Trophoblast cell (in vitro differentiated cells and primary cell): ENCODE measurements at regions not wholly inside any gene's neighbourhood (a gene's known extent, or its start where the extent isn't known, plus 50 kb on each side); places are given as distances from the start of the nearest gene placed in this dataset.
"Not testable (repeated sequence)": the region's sequence is repeated elsewhere in the genome, so short reads cannot be mapped to it uniquely, and the experiment has no call there.

ENCODE experiments used
- DNase-seq, 2 donors: peaks; one replicate each; pipeline ENCODE4 v3.0.0-alpha.2; 2016
- H2AFZ ChIP-seq: 2 replicates; pipeline ENCODE4 v1.6.1; 2013; ENCODE audit warnings: low read length, moderate library complexity, mild to moderate bottlenecking; ENCODE audit not compliant: insufficient read depth, poor library complexity
- H2AK5ac ChIP-seq: 2 replicates; pipeline ENCODE4 v1.6.1; 2013; ENCODE audit warnings: mild to moderate bottlenecking, low read length
- H2BK120ac ChIP-seq: 2 replicates; pipeline ENCODE4 v1.6.1; 2013; ENCODE audit warnings: low read length, mild to moderate bottlenecking, moderate library complexity; ENCODE audit not compliant: insufficient read depth, poor library complexity
- H2BK12ac ChIP-seq: 2 replicates; pipeline ENCODE4 v1.6.1; 2013; ENCODE audit warnings: mild to moderate bottlenecking, low read length, moderate library complexity
- H2BK5ac ChIP-seq: 2 replicates; pipeline ENCODE4 v1.6.1; 2013; ENCODE audit warnings: low read length, low read depth, moderate library complexity, mild to moderate bottlenecking; ENCODE audit not compliant: poor library complexity
- H3K14ac ChIP-seq: 2 replicates; pipeline ENCODE4 v1.6.1; 2013; ENCODE audit warnings: mild to moderate bottlenecking, low read length
- H3K18ac ChIP-seq: 2 replicates; pipeline ENCODE4 v1.6.1; 2013; ENCODE audit warnings: mild to moderate bottlenecking, low read length
- H3K23ac ChIP-seq: 2 replicates; pipeline ENCODE4 v1.6.1; 2013; ENCODE audit warnings: low read length
- H3K27ac ChIP-seq: 2 replicates; pipeline ENCODE4 v1.5.1; 2013; ENCODE audit warnings: low read depth, mild to moderate bottlenecking, inconsistent platforms, low read length, moderate library complexity
- H3K27me3 ChIP-seq: 2 replicates; pipeline ENCODE4 v1.6.1; 2013; ENCODE audit warnings: inconsistent platforms, mild to moderate bottlenecking, low read length, moderate library complexity; ENCODE audit not compliant: insufficient read depth
- H3K36me3 ChIP-seq, 2 experiments: 1 replicate in 1 of 2; 2 replicates in 1 of 2; pipeline ENCODE4 v1.6.1; 2013; ENCODE audit warnings: low read length in 2 of 2, mild to moderate bottlenecking in 2 of 2, moderate library complexity in 1 of 2; ENCODE audit not compliant: insufficient read depth in 2 of 2, control insufficient read depth in 1 of 2
- H3K4ac ChIP-seq: 2 replicates; pipeline ENCODE4 v1.6.1; 2013; ENCODE audit warnings: low read depth, mild to moderate bottlenecking, low read length, moderate library complexity
- H3K4me1 ChIP-seq, 2 experiments: 1 replicate in 1 of 2; 2 replicates in 1 of 2; pipeline ENCODE4 v1.6.1; 2013; ENCODE audit warnings: low read length in 2 of 2, mild to moderate bottlenecking in 2 of 2, moderate library complexity in 1 of 2; ENCODE audit not compliant: insufficient read depth in 2 of 2, control insufficient read depth in 1 of 2
- H3K4me2 ChIP-seq: 2 replicates; pipeline ENCODE4 v1.6.1; 2013; ENCODE audit warnings: inconsistent platforms, mild to moderate bottlenecking, low read length, moderate library complexity
- H3K4me3 ChIP-seq: 2 replicates; pipeline ENCODE4 v1.5.1; 2013; ENCODE audit warnings: mild to moderate bottlenecking, low read depth, low read length, inconsistent platforms
- H3K79me1 ChIP-seq: one replicate; pipeline ENCODE4 v1.6.1; 2013; ENCODE audit warnings: low read length
- H3K79me2 ChIP-seq: 2 replicates; pipeline ENCODE4 v1.6.1; 2013; ENCODE audit warnings: low read length, mild to moderate bottlenecking; ENCODE audit not compliant: control insufficient read depth, insufficient read depth, poor library complexity
- H3K9ac ChIP-seq: 2 replicates; pipeline ENCODE4 v1.6.1; 2013; ENCODE audit warnings: mild to moderate bottlenecking, low read length
- H3K9me3 ChIP-seq: 2 replicates; pipeline ENCODE4 v1.6.1; 2013; ENCODE audit warnings: low read depth, mild to moderate bottlenecking, control low read depth, inconsistent platforms, low read length; ENCODE audit not compliant: insufficient read depth
- H4K12ac ChIP-seq: 2 replicates; pipeline ENCODE4 v1.6.1; 2013; ENCODE audit warnings: low read depth, mild to moderate bottlenecking, low read length, moderate library complexity
- H4K8ac ChIP-seq: 2 replicates; pipeline ENCODE4 v1.6.1; 2013; ENCODE audit warnings: low read depth, mild to moderate bottlenecking, low read length, moderate library complexity
- H4K91ac ChIP-seq: one replicate; pipeline ENCODE4 v1.6.1; 2013; ENCODE audit warnings: low read depth, mild to moderate bottlenecking, low read length, moderate library complexity
- WGBS: extraction: QIAGEN DNeasy Blood & Tissue Kit; methylation state at CpG from one replicate; pipeline ENCODE4 v1.1.7; 2013; ENCODE audit warnings: missing lambda C conversion rate; ENCODE audit not compliant: insufficient read length, insufficient coverage; ENCODE audit errors: extremely low coverage; 5-methylcytosine and 5-hydroxymethylcytosine counted together

DNA sequence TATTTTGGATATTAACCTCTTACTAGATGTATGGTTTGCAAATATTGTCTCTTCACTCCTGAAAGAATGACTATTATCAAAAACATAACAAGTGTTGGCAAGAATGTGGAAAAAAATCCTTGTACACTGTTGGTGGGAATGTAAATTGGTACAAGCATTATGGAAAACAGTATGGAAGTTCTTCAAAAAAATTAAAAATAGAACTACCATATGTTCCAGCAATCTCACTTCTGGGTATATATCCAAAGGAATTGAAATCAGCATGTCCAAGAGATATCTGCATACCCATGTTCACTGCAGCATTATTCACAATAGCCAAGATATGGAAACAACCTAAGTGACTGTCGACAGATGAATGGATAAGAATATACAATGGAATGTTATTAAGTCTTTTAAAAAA is 61.6 kb upstream of the KIT start:
- no peak overlapping the region for H2BK12ac ChIP-seq
- no peaks in the 10 kb centered on the region for H3K9me3 ChIP-seq
- H3K4ac ChIP-seq, result no peak overlapping the region
- H4K12ac ChIP-seq, result no peak overlapping the region
- no peaks in the 10 kb centered on the region for H3K36me3 ChIP-seq
- H3K79me1 ChIP-seq, result no peaks in the 10 kb centered on the region
- no peaks in the 10 kb centered on the region for H3K79me2 ChIP-seq
- no peak overlapping the region for H4K91ac ChIP-seq
- no peaks in the 10 kb centered on the region for H3K27me3 ChIP-seq
- WGBS, result no CpG with 5 or more reads among the region's 1 CpG
- no peak overlapping the region for H3K18ac ChIP-seq
- no peak overlapping the region for H2AFZ ChIP-seq
- no peak overlapping the region for H2AK5ac ChIP-seq
- H3K23ac ChIP-seq, result no peak overlapping the region
- H3K4me1 ChIP-seq, result no peaks in the 10 kb centered on the region
- DNase-seq, result no peak
- H3K14ac ChIP-seq, result no peak overlapping the region
- no peak overlapping the region for H3K9ac ChIP-seq
- H3K4me2 ChIP-seq, result no peak overlapping the region
- no peak overlapping the region for H3K27ac ChIP-seq
- no peak overlapping the region for H4K8ac ChIP-seq
- no peak overlapping the region for H2BK5ac ChIP-seq
- no peak overlapping the region for H2BK120ac ChIP-seq
- no peak overlapping the region for H3K4me3 ChIP-seq

DNA sequence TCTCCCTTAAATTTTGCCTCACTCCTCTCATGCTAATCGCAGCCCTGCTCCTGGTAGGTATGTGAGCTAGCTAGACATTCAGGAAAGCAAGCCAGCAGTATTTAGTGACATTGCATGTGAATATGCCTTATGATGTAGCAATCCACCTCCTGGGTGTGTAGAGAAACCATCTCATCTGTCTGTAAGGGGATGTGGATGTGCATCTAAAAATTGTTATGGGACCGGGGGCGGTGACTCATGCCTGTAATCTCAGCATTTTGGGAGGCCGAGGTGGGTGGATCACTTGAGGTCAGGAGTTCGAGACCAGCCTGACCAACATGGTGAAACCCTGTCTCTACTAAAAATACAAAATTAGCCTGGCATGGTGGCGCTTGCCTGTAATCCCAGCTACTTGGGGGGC is 60.1 kb upstream of the KIT start:
- not testable (repeated sequence) for H3K4me2 ChIP-seq, H2AFZ ChIP-seq, H3K4ac ChIP-seq, H4K12ac ChIP-seq, H3K23ac ChIP-seq, H3K79me1 ChIP-seq, H2AK5ac ChIP-seq, H3K18ac ChIP-seq, H3K27me3 ChIP-seq, H2BK12ac ChIP-seq, H3K79me2 ChIP-seq, H4K8ac ChIP-seq, H3K9me3 ChIP-seq, H3K14ac ChIP-seq, H4K91ac ChIP-seq, H3K4me1 ChIP-seq, H3K9ac ChIP-seq, H3K4me3 ChIP-seq, H2BK120ac ChIP-seq, H3K27ac ChIP-seq, H2BK5ac ChIP-seq, H3K36me3 ChIP-seq
- peak in 1 of 2 donors; percentile 33 for DNase-seq
- WGBS, result no CpG with 5 or more reads among the region's 6 CpGs

GRCh38 chr4:54602175-54602574 is 55.6 kb upstream of the KIT start:
- H4K8ac ChIP-seq, H3K4me1 ChIP-seq, H2AFZ ChIP-seq, H3K79me1 ChIP-seq, H3K18ac ChIP-seq, H3K36me3 ChIP-seq, H4K91ac ChIP-seq, H3K14ac ChIP-seq, H3K23ac ChIP-seq, H2AK5ac ChIP-seq, H3K4ac ChIP-seq, H3K79me2 ChIP-seq, H4K12ac ChIP-seq, H2BK5ac ChIP-seq, H2BK12ac ChIP-seq, H3K27ac ChIP-seq, H3K27me3 ChIP-seq, H3K4me2 ChIP-seq, DNase-seq, H3K4me3 ChIP-seq, H2BK120ac ChIP-seq, H3K9me3 ChIP-seq, H3K9ac ChIP-seq: not testable (repeated sequence)
- no CpG with 5 or more reads among the region's 4 CpGs for WGBS

DNA sequence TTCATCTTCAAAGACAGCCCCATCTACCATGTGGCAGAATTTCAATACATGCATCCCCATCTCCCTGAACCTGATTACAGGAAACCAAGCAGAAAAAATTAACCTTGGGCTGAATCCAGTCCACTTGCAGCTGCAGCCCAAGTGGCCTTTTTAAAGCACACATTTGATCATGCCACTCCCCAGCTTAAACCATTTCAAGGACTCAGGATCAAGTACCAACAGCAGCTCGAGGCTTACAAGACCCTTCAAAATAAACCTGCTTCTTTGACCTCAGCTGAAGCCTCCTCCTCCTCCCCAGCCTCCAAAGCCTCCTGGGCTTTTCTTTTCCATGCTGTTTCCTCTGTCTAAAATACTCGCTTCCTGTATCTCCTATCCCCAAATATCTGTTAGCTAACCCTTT is 50.7 kb upstream of the KIT start:
- Histone ChIP-seq H4K12ac (no peak overlapping the region), H3K79me2 (no peaks in the 10 kb centered on the region), H3K9me3 (no peaks in the 10 kb centered on the region), H3K23ac (no peak overlapping the region), H2BK120ac (no peak overlapping the region), H3K27me3 (no peaks in the 10 kb centered on the region), H3K9ac (no peak overlapping the region), H3K4me1 (no peaks in the 10 kb centered on the region), H3K27ac (no peak overlapping the region), H4K91ac (no peak overlapping the region), H2BK5ac (no peak overlapping the region), H3K14ac (no peak overlapping the region), H3K18ac (no peak overlapping the region), H2BK12ac (no peak overlapping the region), H3K36me3 (no peaks in the 10 kb centered on the region), H3K4me3 (no peak overlapping the region), H4K8ac (no peak overlapping the region), H3K79me1 (no peaks in the 10 kb centered on the region), H3K4me2 (no peak overlapping the region), H2AK5ac (no peak overlapping the region), H2AFZ (no peak overlapping the region), H3K4ac (no peak overlapping the region)
- no peak for DNase-seq
- WGBS, result no CpG with 5 or more reads among the region's 2 CpGs

- Histone ChIP-seq H3K4ac (no peak overlapping the region), H3K27me3 (no peaks in the 10 kb centered on the region), H2BK5ac (no peak overlapping the region), H3K36me3 (no peaks in the 10 kb centered on the region), H2BK12ac (no peak overlapping the region), H3K79me1 (no peaks in the 10 kb centered on the region), H4K91ac (no peak overlapping the region), H4K12ac (no peak overlapping the region), H2BK120ac (no peak overlapping the region), H4K8ac (no peak overlapping the region), H3K14ac (no peak overlapping the region), H3K27ac (no peak overlapping the region), H3K9me3 (no peaks in the 10 kb centered on the region), H2AK5ac (no peak overlapping the region), H3K4me1 (no peaks in the 10 kb centered on the region), H3K79me2 (no peaks in the 10 kb centered on the region), H3K18ac (no peak overlapping the region), H3K4me3 (no peak overlapping the region), H2AFZ (no peak overlapping the region), H3K23ac (no peak overlapping the region), H3K9ac (no peak overlapping the region), H3K4me2 (no peak overlapping the region)
- no peak for DNase-seq
Observed at GRCh38 chr4:54607521-54607920, 50.2 kb upstream of the KIT start.
